LNCaP clone FGC (cell line): ENCODE measurements at regions not wholly inside any gene's neighbourhood (a gene's known extent, or its start where the extent isn't known, plus 50 kb on each side); places are given as distances from the start of the nearest gene placed in this dataset.
"Not testable (repeated sequence)": the region's sequence is repeated elsewhere in the genome, so short reads cannot be mapped to it uniquely, and the experiment has no call there.

Experiments
- DNase-seq: peaks from one replicate; pipeline ENCODE4 v3.0.0-alpha.2; 2011; ENCODE audit warnings: low read depth
- H3K4me3 ChIP-seq: 2 replicates; pipeline ENCODE4 v1.5.1; 2011; ENCODE audit warnings: mild to moderate bottlenecking, low read depth, low read length, control low read depth
- TF ChIP-seq, protein P1 (sequence below): IDR thresholded peaks from 2 replicates; pipeline ENCODE4 v1.5.1; 2012; ENCODE audit warnings: mild to moderate bottlenecking; ENCODE audit not compliant: control insufficient read depth, insufficient read depth; ENCODE audit errors: extremely low read depth

GRCh38 chrX:41024755-41025154, 60.5 kb upstream of the USP9X start:
- DNase-seq = no peak
- no peak overlapping the region for H3K4me3 ChIP-seq
- TF ChIP-seq, protein P1, sequence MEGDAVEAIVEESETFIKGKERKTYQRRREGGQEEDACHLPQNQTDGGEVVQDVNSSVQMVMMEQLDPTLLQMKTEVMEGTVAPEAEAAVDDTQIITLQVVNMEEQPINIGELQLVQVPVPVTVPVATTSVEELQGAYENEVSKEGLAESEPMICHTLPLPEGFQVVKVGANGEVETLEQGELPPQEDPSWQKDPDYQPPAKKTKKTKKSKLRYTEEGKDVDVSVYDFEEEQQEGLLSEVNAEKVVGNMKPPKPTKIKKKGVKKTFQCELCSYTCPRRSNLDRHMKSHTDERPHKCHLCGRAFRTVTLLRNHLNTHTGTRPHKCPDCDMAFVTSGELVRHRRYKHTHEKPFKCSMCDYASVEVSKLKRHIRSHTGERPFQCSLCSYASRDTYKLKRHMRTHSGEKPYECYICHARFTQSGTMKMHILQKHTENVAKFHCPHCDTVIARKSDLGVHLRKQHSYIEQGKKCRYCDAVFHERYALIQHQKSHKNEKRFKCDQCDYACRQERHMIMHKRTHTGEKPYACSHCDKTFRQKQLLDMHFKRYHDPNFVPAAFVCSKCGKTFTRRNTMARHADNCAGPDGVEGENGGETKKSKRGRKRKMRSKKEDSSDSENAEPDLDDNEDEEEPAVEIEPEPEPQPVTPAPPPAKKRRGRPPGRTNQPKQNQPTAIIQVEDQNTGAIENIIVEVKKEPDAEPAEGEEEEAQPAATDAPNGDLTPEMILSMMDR = no peak

DNA sequence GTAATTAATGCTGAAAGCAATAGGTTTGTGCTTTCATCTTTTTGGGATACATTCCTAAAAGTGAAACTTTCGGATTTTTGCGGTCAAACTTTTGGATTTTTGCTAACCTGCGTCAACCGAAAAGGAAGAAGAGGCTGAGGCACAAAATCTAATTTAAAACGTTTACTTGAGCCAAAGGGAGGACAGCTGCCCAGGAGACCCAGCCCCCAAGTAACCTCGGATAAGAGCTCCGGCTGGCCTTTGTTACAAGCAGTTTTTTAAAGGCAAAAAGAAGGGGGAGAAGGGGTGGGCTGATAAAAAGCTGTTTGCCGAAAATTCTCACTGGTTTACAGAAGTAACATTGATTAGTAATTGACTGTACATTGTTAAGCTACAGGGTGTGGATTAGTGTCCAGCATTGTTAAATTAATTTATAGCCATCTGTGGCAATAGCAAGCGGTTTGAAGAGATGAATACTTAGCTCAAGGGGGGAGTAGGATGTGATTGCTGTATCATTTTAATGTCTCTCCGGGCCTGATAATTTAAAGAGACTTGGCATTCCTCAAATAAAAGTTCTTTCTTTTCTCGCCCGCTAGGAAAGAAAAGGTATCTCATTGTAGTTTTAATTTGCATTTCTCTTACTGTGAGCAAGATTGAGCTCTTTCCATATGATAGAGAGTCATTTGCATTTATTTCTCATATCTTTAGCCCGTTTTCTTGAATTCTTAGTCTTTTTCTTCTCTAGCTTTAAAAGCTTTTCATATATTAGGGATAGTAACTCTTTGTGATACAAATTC, 59.1 kb upstream of the USP9X start:
- no peak overlapping the region for H3K4me3 ChIP-seq
- TF ChIP-seq, protein P1 = no peak
- no peak for DNase-seq

GRCh38 chrX:41026702-41027078, 58.6 kb upstream of the USP9X start:
- no peak overlapping the region for H3K4me3 ChIP-seq
- TF ChIP-seq, protein P1 = no peak

DNA sequence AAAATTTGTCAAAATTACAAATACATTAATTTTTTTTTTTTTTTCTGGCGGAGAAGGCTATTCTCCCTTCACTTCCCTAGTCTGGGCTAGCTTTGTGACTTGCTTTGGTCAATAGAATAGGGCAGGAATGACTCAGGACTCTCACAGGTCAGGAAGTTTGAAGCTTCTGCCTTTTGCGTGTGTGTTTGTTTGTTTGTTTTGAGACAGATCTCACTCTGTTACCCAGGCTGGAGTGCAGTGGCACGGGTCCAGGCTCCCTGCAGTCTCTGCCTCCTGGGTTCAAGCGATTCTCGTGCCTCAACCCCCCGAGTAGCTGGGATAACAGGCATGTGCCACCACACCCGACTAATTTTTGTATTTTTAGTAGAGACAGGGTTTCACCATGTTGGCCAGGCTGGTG, 55.9 kb upstream of the USP9X start:
- no peak for DNase-seq
- no peak overlapping the region for H3K4me3 ChIP-seq
- TF ChIP-seq, protein P1 = no peak

More at GRCh38 chrX:41026702-41027078, 58.6 kb upstream of the USP9X start:
- no peak for DNase-seq

DNA sequence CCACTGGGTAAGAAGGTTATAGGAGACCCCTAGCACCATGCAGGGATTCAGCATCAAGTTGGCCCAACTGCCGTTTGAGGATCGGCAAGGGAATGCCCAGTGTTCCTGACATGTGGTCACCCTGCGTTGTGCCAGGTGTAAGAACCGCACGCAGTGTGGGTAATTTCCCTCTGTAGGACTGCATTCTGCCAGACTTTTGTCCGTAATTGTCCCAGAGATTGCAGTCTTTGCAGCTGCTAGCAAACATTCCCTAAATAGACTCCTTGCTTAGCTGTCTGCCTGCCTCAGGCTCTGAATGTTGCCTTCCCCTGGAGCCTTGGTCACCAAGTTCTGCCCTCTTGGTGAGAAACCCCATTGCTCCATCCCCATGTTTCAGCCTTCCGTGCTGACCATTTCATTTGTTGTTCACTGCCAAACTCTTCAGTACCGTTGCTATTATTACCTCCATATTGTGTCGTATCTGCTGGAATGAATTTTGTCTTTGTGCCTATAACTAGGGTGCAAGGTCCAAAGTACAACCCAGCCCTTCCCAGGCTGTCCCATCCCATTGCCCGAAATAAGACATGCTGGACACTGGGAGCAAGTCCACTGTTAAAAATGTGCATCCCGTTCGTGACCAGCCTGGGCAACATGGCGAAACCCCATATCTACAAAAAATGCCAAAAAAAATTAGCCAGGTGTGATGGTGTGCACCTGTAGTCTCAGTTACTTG, 53.8 kb upstream of the USP9X start:
- TF ChIP-seq, protein P1 = no peak
- no peak for DNase-seq
- no peak overlapping the region for H3K4me3 ChIP-seq

DNA sequence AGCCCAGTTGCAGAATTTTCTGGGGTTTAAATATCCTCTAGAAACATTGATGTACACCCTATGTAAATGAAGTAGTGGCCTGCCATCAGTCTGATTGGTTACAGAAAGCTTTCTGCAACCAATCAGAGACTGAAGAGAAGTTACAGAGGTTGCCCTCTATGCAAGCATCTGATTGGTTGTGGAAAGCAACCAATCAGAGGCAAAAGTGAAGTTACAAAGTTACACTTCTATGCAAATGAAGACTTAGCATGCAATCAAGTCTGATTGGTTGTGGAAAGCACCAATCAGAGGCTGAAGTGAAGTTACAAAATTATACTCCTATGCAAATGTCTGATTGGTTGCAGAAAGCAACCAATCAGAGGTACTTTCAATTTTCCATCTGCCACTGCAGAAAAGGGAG, 51.9 kb upstream of the USP9X start:
- DNase-seq = no peak
- TF ChIP-seq, protein P1 = no peak
- H3K4me3 ChIP-seq = no peak overlapping the region

- H3K4me3 ChIP-seq, DNase-seq: not testable (repeated sequence)
Observed at GRCh38 chrX:41034902-41035301, 50.3 kb upstream of the USP9X start.
